Skeletal muscle tissue (tissue), 3 donors: ENCODE measurements at regions not wholly inside any gene's neighbourhood (a gene's known extent, or its start where the extent isn't known, plus 50 kb on each side); places are given as distances from the start of the nearest gene placed in this dataset.

Experiments
- H3K27ac ChIP-seq: one replicate; pipeline ENCODE4 v1.7.0; 2013; ENCODE audit warnings: mild to moderate bottlenecking, low read depth, low read length, inconsistent platforms
- H3K27me3 ChIP-seq, 3 donors: one replicate each; pipeline ENCODE4 v1.7.0; 2013; ENCODE audit warnings: low read length in 3 of 3; ENCODE audit not compliant: control insufficient read depth in 3 of 3, insufficient read depth in 3 of 3
- H3K36me3 ChIP-seq, 3 donors: one replicate each; pipeline ENCODE4 v1.7.0; 2013; ENCODE audit warnings: low read length in 3 of 3; ENCODE audit not compliant: control insufficient read depth in 3 of 3, insufficient read depth in 3 of 3
- H3K4me1 ChIP-seq, 3 donors: one replicate each; pipeline ENCODE4 v1.7.0; 2013; ENCODE audit warnings: low read length in 3 of 3, mild to moderate bottlenecking in 3 of 3; ENCODE audit not compliant: control insufficient read depth in 3 of 3, insufficient read depth in 3 of 3
- H3K4me3 ChIP-seq, 3 donors: one replicate each; pipeline ENCODE4 v1.7.0; 2013; ENCODE audit warnings: low read length in 3 of 3
- H3K9ac ChIP-seq, 3 donors: one replicate each; pipeline ENCODE4 v1.7.0; 2013; ENCODE audit warnings: low read length in 3 of 3, mild to moderate bottlenecking in 3 of 3, moderate library complexity in 2 of 3, low read depth in 1 of 3
- H3K9me3 ChIP-seq, 3 donors: one replicate each; pipeline ENCODE4 v1.7.0; 2013; ENCODE audit warnings: low read length in 3 of 3; ENCODE audit not compliant: control insufficient read depth in 3 of 3
- donor health status: Osteomylitis.

DNA sequence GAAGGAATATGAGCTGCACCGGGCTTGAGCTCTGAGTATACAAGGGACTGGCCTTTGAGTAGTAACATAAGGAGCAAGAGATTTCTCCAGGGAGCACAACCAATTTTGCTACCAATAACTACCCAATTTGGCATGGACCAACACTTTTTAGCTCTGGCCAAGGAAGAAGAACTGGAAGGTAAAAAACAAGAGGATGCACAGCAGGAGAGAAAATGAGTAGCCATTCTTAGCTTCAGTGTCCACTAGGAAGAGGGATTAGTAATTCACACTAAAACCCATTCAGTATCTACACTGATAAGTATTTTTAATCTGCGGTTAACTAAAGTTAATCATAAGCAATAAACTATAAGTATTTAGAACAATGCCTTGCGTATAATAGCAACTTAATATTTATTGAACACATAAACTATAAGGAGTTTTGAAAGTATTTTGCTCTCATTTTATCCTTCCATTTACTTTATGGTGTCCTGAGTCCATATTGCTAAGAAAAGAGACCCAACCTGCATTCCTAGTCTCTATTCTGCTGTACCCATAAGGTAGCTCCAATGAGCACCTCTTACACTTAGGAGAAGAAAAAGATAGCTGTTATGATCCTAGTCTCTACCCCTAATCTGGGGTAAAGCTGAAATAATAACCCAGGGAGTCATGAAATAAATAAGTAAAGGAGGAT lies 268.9 kb downstream of the IGSF11 start:
- H3K9ac ChIP-seq, result no peak overlapping the region
- H3K4me3 ChIP-seq, result no peak overlapping the region
- H3K4me1 ChIP-seq, result no peaks in the 10 kb centered on the region
- no peaks in the 10 kb centered on the region for H3K9me3 ChIP-seq
- H3K27me3 ChIP-seq, result no peaks in the 10 kb centered on the region
- no peaks in the 10 kb centered on the region for H3K36me3 ChIP-seq
- H3K27ac ChIP-seq, result no peak overlapping the region

- H3K27ac ChIP-seq, result no peak overlapping the region
- H3K36me3 ChIP-seq, result no peaks in the 10 kb centered on the region
- no peaks in the 10 kb centered on the region for H3K27me3 ChIP-seq
- H3K4me1 ChIP-seq, result no peaks in the 10 kb centered on the region
- no peak overlapping the region for H3K9ac ChIP-seq
- H3K9me3 ChIP-seq, result no peaks in the 10 kb centered on the region
- no peak overlapping the region for H3K4me3 ChIP-seq
These were observed 268.4 kb downstream of the IGSF11 start for GRCh38 chr3:118766306-118766669.

GRCh38 chr3:118772036-118772435 lies 262.6 kb downstream of the IGSF11 start:
- Histone ChIP-seq H3K4me1 (no peaks in the 10 kb centered on the region), H3K36me3 (no peaks in the 10 kb centered on the region), H3K27ac (no peak overlapping the region), H3K4me3 (no peak overlapping the region), H3K9me3 (no peaks in the 10 kb centered on the region), H3K9ac (no peak overlapping the region), H3K27me3 (no peaks in the 10 kb centered on the region)

DNA sequence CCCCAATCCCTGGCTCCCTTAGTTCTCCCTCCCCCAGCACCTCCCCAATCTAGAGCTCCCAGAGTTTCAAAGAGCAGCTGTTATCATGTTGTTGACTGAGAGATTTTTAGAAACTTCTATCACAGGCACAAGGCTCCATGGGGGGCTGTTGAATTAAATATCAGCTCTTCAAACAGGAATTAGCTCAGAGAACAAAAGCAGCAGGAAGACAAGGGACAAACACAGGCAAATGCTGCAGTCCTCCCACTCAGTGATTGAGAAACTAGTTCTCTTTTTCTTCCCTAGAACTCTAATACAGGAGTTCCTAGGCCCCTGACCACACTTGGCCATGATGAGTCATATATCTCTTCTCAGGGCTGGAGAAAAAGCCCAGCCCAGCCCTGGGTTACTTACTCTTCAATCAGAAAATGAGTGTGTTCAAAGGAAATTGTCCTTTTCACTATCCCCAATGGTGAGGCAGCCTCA lies 262.1 kb downstream of the IGSF11 start:
- no peak overlapping the region for H3K4me3 ChIP-seq
- H3K9ac ChIP-seq, result no peak overlapping the region
- no peaks in the 10 kb centered on the region for H3K27me3 ChIP-seq
- H3K9me3 ChIP-seq, result no peaks in the 10 kb centered on the region
- no peak overlapping the region for H3K27ac ChIP-seq
- H3K36me3 ChIP-seq, result no peaks in the 10 kb centered on the region
- H3K4me1 ChIP-seq, result no peaks in the 10 kb centered on the region

GRCh38 chr3:118775021-118775420 lies 259.6 kb downstream of the IGSF11 start:
- H3K4me1 ChIP-seq, result no peaks in the 10 kb centered on the region
- no peaks in the 10 kb centered on the region for H3K36me3 ChIP-seq
- no peak overlapping the region for H3K4me3 ChIP-seq
- H3K27ac ChIP-seq, result no peak overlapping the region
- no peaks in the 10 kb centered on the region for H3K9me3 ChIP-seq
- no peaks in the 10 kb centered on the region for H3K27me3 ChIP-seq
- H3K9ac ChIP-seq, result no peak overlapping the region

DNA sequence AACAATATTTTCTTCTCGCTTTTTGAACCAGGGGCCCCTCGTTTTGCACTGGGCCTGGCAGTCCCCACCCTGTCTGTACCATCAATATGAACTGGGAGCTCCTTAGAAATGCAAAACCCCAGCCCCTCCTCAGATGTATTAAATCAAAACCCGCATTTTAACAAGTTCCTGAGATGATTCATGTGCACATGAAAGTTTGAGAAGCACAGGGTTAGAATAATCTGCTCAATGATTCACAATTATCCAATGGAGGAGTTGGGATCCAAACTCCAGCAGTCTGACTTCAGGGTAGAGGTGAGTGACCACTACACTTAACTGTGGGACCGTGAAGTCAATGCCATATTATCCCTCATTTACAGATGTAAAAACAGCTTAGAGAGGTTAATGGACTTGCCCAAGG lies 256.4 kb downstream of the IGSF11 start:
- Histone ChIP-seq H3K9ac (no peak overlapping the region), H3K36me3 (no peaks in the 10 kb centered on the region), H3K4me1 (no peaks in the 10 kb centered on the region), H3K9me3 (no peaks in the 10 kb centered on the region), H3K27me3 (no peaks in the 10 kb centered on the region), H3K27ac (no peak overlapping the region), H3K4me3 (no peak overlapping the region)

- Histone ChIP-seq H3K4me3 (no peak overlapping the region), H3K4me1 (no peaks in the 10 kb centered on the region), H3K36me3 (no peaks in the 10 kb centered on the region), H3K27ac (no peak overlapping the region), H3K9ac (no peak overlapping the region), H3K27me3 (no peaks in the 10 kb centered on the region), H3K9me3 (no peaks in the 10 kb centered on the region)
These were observed 253.4 kb downstream of the IGSF11 start for GRCh38 chr3:118781232-118781631.

GRCh38 chr3:118781839-118782238 lies 252.8 kb downstream of the IGSF11 start:
- H3K27me3 ChIP-seq, result no peaks in the 10 kb centered on the region

DNA sequence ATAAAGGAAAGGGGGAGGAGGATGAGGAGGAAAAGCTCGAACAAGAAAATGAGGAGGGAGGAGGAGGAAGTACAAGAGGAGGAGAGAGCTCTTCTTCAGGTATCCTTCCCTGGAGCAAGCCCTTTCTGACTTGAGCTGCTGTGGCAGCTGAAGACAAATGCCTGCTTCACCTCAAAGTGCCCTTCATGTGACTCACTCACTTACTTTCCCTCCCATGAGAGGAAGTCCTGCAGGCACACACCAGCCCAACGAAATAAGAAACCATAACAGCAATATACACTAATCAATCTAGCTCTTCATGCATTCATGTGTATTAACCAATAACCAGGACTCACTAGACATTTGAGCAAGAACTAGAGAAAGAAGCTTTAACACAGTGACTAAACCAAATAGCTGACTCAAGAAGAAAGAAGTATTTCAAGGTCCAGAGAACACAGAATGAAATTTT lies 251.9 kb downstream of the IGSF11 start:
- Histone ChIP-seq H3K4me3 (no peak overlapping the region), H3K27ac (no peak overlapping the region), H3K9me3 (no peaks in the 10 kb centered on the region), H3K36me3 (no peaks in the 10 kb centered on the region), H3K27me3 (no peaks in the 10 kb centered on the region), H3K4me1 (no peaks in the 10 kb centered on the region), H3K9ac (no peak overlapping the region)

More at GRCh38 chr3:118781839-118782238, 252.8 kb downstream of the IGSF11 start:
- no peaks in the 10 kb centered on the region for H3K9me3 ChIP-seq
- no peak overlapping the region for H3K9ac ChIP-seq
- no peaks in the 10 kb centered on the region for H3K36me3 ChIP-seq
- no peaks in the 10 kb centered on the region for H3K4me1 ChIP-seq
- no peak overlapping the region for H3K4me3 ChIP-seq
- no peak overlapping the region for H3K27ac ChIP-seq

- H3K36me3 ChIP-seq, result no peaks in the 10 kb centered on the region
- H3K27me3 ChIP-seq, result peaks cover 0 to 2% (median 0%) of the 10 kb centered on the region in 3 donors
- H3K9me3 ChIP-seq, result no peaks in the 10 kb centered on the region
- no peak overlapping the region for H3K27ac ChIP-seq
- H3K4me1 ChIP-seq, result no peaks in the 10 kb centered on the region
- no peak overlapping the region for H3K4me3 ChIP-seq
- no peak overlapping the region for H3K9ac ChIP-seq
These were observed 249.2 kb downstream of the IGSF11 start for GRCh38 chr3:118785415-118785814.
